HG02870 (cell line): ENCODE measurements at regions not wholly inside any gene's neighbourhood (a gene's known extent, or its start where the extent isn't known, plus 50 kb on each side); places are given as distances from the start of the nearest gene placed in this dataset.

Experiments used
- ATAC-seq: cut with Tn5 transposase; IDR thresholded peaks from one replicate; pipeline ENCODE4 v1.9.1; 2021; ENCODE audit warnings: mild to moderate bottlenecking, moderate library complexity; ENCODE audit not compliant: unreplicated experiment

DNA sequence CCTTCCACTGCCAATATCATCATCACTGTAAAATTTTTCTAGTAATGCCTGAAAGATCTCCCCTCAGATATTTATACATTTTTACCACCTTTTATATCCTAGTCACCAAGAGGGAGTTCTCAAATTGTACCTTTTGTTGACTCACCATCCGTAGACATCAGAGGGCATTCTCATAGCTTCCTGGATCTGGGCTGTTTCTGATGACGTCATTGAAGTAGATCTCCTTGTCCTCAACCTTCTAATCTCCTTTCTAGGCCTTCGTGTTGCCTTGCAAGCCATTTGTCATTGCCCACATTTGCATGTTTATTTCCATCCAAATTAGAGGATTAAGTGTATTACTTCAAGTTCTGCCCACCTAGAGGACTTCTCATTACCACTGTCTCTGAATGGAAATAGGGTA, 193.4 kb upstream of the NRXN1 start:
- ATAC-seq: no peak

DNA sequence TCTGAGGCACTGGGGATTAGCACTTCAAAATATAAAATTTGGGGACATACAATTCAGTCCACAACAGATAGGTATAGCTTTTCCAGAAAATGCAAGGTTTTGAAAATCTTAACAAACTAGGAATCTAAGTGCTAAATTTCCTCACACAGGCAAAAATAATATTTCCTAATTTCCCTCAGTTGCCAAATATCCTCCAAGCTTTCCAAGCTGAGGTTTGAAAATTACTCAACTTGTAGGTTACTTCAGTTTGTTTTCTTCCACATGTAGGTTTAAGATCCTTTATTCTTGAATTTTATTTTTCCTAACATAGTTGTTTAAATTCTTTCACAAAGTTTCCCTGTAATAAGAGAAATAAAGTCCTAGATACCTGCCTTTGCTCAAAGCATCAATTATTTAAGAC, 192.9 kb upstream of the NRXN1 start:
- ATAC-seq: no peak

DNA sequence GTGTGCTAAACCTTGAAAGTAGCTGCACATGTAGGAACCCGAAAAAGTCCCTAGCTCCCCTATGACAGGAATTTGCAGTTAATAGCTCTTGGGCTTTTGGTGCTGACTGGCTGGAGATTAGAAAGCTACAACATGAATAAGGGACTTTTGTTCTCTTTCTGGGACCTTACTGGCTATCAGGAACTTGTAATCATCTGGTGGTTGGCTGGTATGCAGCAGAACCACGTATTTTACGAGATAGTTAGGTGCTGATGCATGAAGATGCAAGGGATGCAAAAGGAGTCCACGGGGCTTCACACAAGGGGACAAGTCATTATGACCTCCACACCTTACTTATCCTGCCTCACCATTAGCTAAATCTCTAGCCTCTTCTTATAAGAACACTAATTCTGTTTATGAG, 190.2 kb upstream of the NRXN1 start:
- no peak for ATAC-seq

DNA sequence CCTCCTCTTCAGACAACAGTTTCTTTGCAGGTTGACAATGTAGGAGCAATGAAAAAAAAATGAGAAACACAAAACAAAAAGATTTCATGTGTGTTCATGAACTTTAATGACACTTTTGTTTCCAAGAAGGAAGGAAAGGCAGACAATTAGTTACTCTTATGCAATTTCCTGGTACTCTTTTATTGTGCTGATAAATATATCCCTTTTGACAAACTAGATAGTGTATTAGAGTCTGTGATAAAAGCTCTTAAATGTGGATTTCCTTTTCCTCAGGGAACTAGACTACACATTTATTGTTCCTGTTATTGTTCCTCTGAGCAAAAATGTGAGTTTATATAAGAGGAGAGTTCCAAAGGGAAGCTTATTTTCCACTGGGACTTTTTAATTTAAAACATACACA, 188.7 kb upstream of the NRXN1 start:
- ATAC-seq: no peak

DNA sequence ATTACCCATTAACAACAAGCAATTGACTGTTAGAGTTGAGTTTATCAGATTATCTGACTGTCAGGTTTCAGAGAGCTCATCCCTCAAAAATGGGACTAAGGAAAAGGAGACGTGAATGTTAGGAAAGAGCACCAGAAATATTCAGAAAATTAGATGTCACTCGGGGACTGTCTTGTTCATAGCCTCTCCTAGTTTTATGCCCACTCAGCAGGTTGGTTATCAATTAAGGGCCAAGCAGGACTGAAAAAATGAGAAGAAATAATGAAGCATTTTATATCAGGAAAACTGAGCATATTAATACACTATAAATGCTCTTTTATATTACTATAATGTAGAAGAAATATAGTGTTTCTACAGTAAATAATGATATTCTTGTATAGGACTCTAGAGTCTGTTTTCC, 188.1 kb upstream of the NRXN1 start:
- ATAC-seq: no peak

GRCh38 chr2:51219468-51219867, 187.5 kb upstream of the NRXN1 start:
- no peak for ATAC-seq

DNA sequence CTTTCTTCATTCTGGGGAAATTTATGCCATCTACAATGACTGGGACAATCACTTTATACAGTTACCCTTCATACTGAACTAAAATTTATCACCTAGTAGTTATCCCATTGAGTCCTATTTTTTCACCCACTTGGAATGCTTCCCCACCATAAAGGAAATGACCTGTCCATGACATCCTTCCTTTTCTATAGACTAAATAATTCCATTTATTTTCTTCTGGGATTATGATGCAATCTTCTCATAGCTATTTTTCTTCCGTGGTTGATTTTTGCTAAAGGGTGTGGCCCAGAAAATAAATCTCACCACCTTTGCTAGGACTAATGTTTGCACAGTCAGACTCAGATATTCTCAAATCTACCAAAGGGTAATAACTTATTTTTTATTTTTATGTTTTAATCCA, 186.1 kb upstream of the NRXN1 start:
- no peak for ATAC-seq

DNA sequence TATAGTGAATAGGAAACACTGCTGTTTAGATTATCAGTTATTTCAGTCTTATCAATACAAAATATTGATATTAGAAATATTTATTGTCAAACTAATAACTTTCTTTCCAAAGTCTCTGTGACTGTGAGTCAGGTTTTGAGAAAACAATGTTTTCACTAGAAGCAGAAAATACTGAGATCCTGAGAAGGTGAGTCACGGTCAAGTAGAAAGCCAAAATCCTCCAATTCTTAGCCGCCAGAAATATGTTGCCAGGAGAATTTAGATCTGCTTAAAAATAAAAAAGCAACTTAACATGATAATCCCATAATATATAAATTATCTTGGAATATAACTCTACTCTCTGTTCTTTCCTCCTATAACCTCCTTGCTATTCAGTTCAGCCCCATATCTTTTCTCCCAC, 181.9 kb upstream of the NRXN1 start:
- no peak for ATAC-seq

DNA sequence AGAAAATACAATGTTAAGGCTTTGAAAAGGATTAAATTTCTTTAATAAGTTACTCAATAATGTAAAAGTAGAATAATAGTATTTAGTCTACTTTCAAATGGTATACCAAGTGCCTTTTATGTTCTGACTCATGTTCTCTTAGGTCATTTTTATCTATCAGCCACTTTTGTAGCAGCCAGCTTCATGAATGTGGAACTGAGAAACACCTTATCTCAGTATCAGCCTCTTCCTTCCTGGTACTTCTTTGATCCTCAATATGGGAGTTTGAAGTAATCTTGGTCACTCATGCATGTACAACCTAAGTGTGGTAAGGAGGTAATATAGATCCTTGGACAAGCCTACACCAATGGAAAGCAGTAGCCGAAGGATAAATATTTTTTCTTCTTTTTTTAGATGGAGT, 180.4 kb upstream of the NRXN1 start:
- no peak for ATAC-seq

DNA sequence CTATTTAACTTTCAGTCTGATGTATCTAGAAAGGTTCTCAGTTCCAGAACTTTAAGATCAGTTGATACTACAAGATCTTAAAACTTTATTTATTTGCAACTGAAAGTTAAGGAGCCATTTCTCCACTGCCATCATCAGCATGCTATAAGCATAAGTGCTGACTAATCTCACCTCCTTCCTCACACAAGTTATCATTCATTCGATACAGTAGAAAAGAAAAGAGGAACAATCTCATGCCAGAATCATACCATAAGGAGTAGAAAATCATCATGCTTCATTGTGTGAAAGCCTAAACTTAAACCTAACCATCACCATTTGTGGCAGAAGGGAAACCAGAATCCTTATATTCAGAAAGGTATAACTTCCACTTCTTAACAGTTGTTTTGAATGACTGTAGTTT, 176.6 kb upstream of the NRXN1 start:
- no peak for ATAC-seq

- ATAC-seq: no peak
Measured at GRCh38 chr2:51201295-51201694, 169.4 kb upstream of the NRXN1 start.

- ATAC-seq: no peak
Measured at GRCh38 chr2:51194656-51195055, 162.7 kb upstream of the NRXN1 start.

DNA sequence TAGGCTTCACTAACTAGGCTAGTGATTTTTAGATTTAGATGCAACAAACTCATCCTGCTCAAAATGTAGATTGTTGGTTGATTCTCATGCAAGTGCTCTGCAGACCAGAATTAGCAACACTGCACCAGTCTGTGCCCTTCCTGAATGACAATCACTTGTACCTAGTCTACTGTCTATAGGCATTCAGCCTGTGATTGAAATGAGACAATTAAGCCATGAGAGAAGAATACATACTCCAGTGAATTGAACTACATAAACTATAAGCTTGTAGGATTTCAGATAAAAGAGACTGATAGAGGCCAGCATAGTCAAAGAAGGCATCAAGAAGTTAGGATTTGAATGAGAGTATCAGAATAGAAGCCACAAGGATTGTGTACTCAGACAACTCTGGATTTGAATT, 138.3 kb upstream of the NRXN1 start:
- no peak for ATAC-seq

DNA sequence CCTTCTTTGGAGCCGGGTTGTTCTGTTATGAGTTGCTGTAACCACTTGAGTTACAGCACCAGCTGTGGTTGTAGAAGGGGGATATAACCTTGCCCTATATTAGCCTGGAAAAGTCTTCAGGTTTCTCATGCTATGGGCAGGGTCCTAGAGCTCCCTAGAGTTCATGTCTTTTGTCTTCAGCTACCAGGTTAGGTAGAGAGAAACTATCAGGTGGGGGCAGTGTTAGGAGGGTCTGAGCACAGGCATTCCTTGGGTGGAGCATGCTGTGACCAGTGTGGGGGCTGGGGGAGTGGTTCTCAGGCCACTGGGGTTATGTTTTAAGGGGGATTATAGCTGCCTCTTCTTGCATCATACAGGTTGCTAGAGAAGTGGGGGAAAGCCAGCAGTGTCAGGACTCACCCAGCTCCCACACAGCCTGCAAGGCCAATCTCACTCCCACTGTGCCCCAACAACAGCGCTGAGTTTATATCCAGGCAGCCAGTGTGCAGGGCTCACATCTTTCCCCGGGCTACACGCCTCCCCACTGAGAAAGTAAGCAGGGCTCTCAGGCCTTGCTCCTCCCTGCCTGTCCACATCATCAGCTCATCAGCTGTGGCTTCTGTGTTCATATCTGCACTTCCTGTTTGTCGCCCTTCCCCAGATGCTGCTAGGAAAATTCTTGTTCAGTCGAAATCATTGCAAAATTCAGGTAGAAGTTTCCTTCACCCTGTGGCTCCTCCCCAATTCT, 133.8 kb upstream of the NRXN1 start:
- ATAC-seq: no peak

- ATAC-seq: no peak
Measured at GRCh38 chr2:51158251-51158650, 126.3 kb upstream of the NRXN1 start.

DNA sequence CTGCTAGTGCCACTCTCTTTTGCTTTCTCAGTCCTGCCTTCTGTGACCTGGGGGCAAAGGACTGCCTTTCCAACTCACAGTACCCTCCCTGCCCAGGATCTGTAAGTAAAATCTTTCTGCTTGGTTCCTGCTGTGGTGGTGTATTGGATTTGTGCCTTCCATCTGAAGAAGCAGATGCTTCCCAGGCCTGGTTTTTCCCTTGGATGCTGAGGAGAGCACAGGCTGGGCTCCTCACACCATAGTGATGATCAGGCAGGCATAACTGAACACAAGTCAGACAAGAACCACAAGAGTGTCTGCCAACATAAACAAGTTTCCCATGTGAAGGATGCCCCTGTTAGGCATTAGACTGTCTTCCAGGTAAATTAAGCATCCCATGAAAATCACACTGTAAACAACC, 121.3 kb upstream of the NRXN1 start:
- no peak for ATAC-seq

GRCh38 chr2:51151490-51152140, 119.7 kb upstream of the NRXN1 start:
- ATAC-seq: no peak

GRCh38 chr2:51149725-51150124, 117.8 kb upstream of the NRXN1 start:
- ATAC-seq: no peak

GRCh38 chr2:51145761-51146160, 113.8 kb upstream of the NRXN1 start:
- no peak for ATAC-seq

GRCh38 chr2:51120754-51121280, 88.9 kb upstream of the NRXN1 start:
- no peak for ATAC-seq

DNA sequence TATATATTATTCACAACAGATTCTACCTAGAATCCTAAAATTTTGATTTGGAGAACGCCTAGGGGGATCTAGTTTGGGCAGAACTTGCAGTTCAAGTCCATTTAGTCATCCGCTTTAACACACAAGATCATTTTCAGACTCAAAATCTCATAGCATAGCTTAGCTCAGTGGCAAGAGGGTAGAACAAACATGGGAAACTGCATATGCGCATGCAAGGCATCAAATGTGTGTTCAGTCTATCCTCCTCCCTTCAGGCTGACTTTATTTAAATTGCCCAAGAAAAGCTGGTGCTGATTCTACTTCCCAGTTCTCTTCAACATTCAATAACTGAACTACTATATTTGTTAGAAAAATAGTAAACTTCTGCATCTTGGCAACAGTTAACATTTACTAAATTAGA, 79.6 kb upstream of the NRXN1 start:
- ATAC-seq: no peak

GRCh38 chr2:51108794-51109193, 76.9 kb upstream of the NRXN1 start:
- no peak for ATAC-seq

GRCh38 chr2:51107841-51108240, 75.9 kb upstream of the NRXN1 start:
- ATAC-seq: no peak
